ENCODE measurements at regions not wholly inside any gene's neighbourhood (a gene's known extent, or its start where the extent isn't known, plus 50 kb on each side); places are given as distances from the start of the nearest gene placed in this dataset.

- Histone ChIP-seq H3K14ac (replicated peaks; ENCODE audit: low read depth, low read length) (no peak overlapping the region), H2BK120ac (ENCODE audit: low read depth, low read length) (no peak overlapping the region), H2AK5ac (ENCODE audit: low read depth, low read length) (no peak overlapping the region), H3K36me3 (ENCODE audit: control insufficient read depth, insufficient read depth, low read length) (no peaks in the 10 kb centered on the region), H3K4me3 (ENCODE audit: insufficient read depth, low read depth, low read length) (no peak overlapping the region), H3K23ac (ENCODE audit: low read depth, low read length) (no peak overlapping the region), H3K4me2 (ENCODE audit: low read depth, low read length) (no peak overlapping the region), H4K91ac (ENCODE audit: insufficient read depth, low read depth, low read length) (no peak overlapping the region), H2BK15ac (ENCODE audit: low read depth, low read length) (no peak overlapping the region), H3K27ac (ENCODE audit: insufficient read depth, low read length) (no peak overlapping the region), H3K27me3 (ENCODE audit: control insufficient read depth, insufficient read depth, low read length) (peaks cover 3% of the 10 kb centered on the region), H2BK20ac (ENCODE audit: low read depth, low read length) (no peak overlapping the region), H4K20me1 (ENCODE audit: insufficient read depth, low read length) (no peaks in the 10 kb centered on the region), H3K9me3 (ENCODE audit: control insufficient read depth, insufficient read depth, low read length) (no peaks in the 10 kb centered on the region), H4K5ac (ENCODE audit: low read depth, low read length) (no peak overlapping the region), H2AFZ (replicated peaks; ENCODE audit: low read length, poor library complexity) (no peak overlapping the region), H3K18ac (ENCODE audit: low read depth, low read length) (no peak overlapping the region), H3K4me1 (ENCODE audit: control insufficient read depth, insufficient read depth, low read length) (no peaks in the 10 kb centered on the region), H3K79me1 (ENCODE audit: low read depth in 1 of 2, low read length in 2 of 2) (no peaks in the 10 kb centered on the region), H4K8ac (ENCODE audit: low read depth in 2 of 2, low read length in 2 of 2) (no peak overlapping the region), H2BK5ac (ENCODE audit: low read depth, low read length, poor library complexity, severe bottlenecking) (no peak overlapping the region), H2AK9ac (replicated peaks; ENCODE audit: low read depth, low read length, poor library complexity) (no peak overlapping the region), H3K56ac (ENCODE audit: extremely low read depth, insufficient read depth, low read length) (no peak overlapping the region), H3K4ac (ENCODE audit: low read depth, low read length) (no peak overlapping the region), H3K9me1 (ENCODE audit: insufficient read depth, low read length) (no peaks in the 10 kb centered on the region), H3K9ac (ENCODE audit: low read depth, low read length) (no peak overlapping the region)
- intact Hi-C loops (cut with micrococcal nuclease) (no loop called here), in situ Hi-C loops (cut with MboI; ENCODE audit: low sequenced_read_pairs) (no loop called here), dilution Hi-C loops (cut with HindIII; ENCODE audit: low sequenced_read_pairs, unreplicated experiment) (no loop called here)
- POLR2A ChIA-PET (ENCODE audit: unreplicated experiment), result no interaction called here
- no TSS peak for BruUV-seq (replicated peaks)
- CTCF ChIA-PET, result interaction anchor here (0.6 kb wide), 1 partner anchor 39 kb away, joined by 3 read pairs; no protein-coding TSS in a partner anchor
- 57% methylated on average over 3 of the region's 7 CpGs; no CpG with 5 or more reads in 1 of the 2 experiments for WGBS, 2 experiments (ENCODE audit: extremely low coverage in 2 of 2, insufficient read length in 1 of 2)
- no peak for ATAC-seq (ENCODE audit: low read depth)
- no peak for DNase-seq
- TF ChIP-seq CHD1 (IDR thresholded peaks at IDR 0.05; ENCODE audit: low read depth, low read length), result no peak
- TF ChIP-seq MXI1 (IDR thresholded peaks at IDR 0.05; ENCODE audit: borderline replicate concordance, low read depth, low read length), result no peak
- TF ChIP-seq FOS (IDR thresholded peaks at IDR 0.05; ENCODE audit: low read depth, low read length), result no peak
- TF ChIP-seq MAFK (IDR thresholded peaks at IDR 0.05; ENCODE audit: low read depth, low read length), result no peak
- TF ChIP-seq SMC3 (IDR thresholded peaks at IDR 0.05; ENCODE audit: low read depth, low read length), result no peak
- TF ChIP-seq MAZ (IDR thresholded peaks at IDR 0.05; ENCODE audit: borderline replicate concordance, low read depth, low read length), result no peak
- TF ChIP-seq ELK1 (IDR thresholded peaks at IDR 0.05; ENCODE audit: borderline replicate concordance, low read depth, low read length), result no peak
- no peak for TF ChIP-seq RCOR1 (IDR thresholded peaks at IDR 0.05; ENCODE audit: insufficient replicate concordance, low read length)
- no peak for TF ChIP-seq POLR2A (IDR thresholded peaks at IDR 0.05; ENCODE audit: low read depth, low read length)
- no peak for TF ChIP-seq CTCF (conservative IDR thresholded peaks at IDR 0.05; ENCODE audit: low read depth, low read length)
- TF ChIP-seq USF2 (IDR thresholded peaks at IDR 0.05; ENCODE audit: low read depth, low read length), result no peak
- TF ChIP-seq BHLHE40 (IDR thresholded peaks at IDR 0.05; ENCODE audit: low read depth, low read length), result no peak
- TF ChIP-seq CEBPB (IDR thresholded peaks at IDR 0.05; ENCODE audit: low read depth, low read length), result no peak
- no peak for TF ChIP-seq RFX5 (IDR thresholded peaks at IDR 0.05; ENCODE audit: low read depth, low read length)
- no peak for TF ChIP-seq RAD21 (IDR thresholded peaks at IDR 0.05; ENCODE audit: low read length)
These were observed 81.1 kb downstream of the CDO1 start for GRCh38 chr5:115735108-115735998.
